ENCODE measurements at regions not wholly inside any gene's neighbourhood (a gene's known extent, or its start where the extent isn't known, plus 50 kb on each side); places are given as distances from the start of the nearest gene placed in this dataset.

- no peaks in the 10 kb centered on the region for H4K20me1 ChIP-seq (ENCODE audit: insufficient read depth)
- POLR2A ChIA-PET: no interaction called here
- H3K27me3 ChIP-seq (ENCODE audit: insufficient read depth): no peaks in the 10 kb centered on the region
- H3F3A ChIP-seq (replicated peaks; ENCODE audit: insufficient read depth): no peaks in the 10 kb centered on the region
- no peaks in the 10 kb centered on the region for H3K4me1 ChIP-seq (ENCODE audit: control insufficient read depth in 1 of 2, insufficient read depth in 2 of 2, low read depth in 1 of 2, low read length in 1 of 2)
- H3K27ac ChIP-seq (ENCODE audit: low read depth in 2 of 2, low read length in 1 of 2): no peak overlapping the region
- H3K4me2 ChIP-seq: no peak overlapping the region
- H2AFZ ChIP-seq (ENCODE audit: low read depth): no peak overlapping the region
- no peaks in the 10 kb centered on the region for H3K79me2 ChIP-seq (ENCODE audit: insufficient read depth)
- CTCF ChIA-PET: no interaction called here
- 24% methylated on average over 1 of the region's 1 CpG for WGBS (ENCODE audit: low lambda C conversion rate)
- H3K9me3 ChIP-seq: no peaks in the 10 kb centered on the region
- no peaks in the 10 kb centered on the region for H3K36me3 ChIP-seq (replicated peaks in 1 of 2; ENCODE audit: control insufficient read depth in 1 of 2, insufficient read depth in 2 of 2, low read length in 1 of 2)
- H3K9me2 ChIP-seq: no peaks in the 10 kb centered on the region
- DNase-seq: no peak
- H3K4me3 ChIP-seq (ENCODE audit: low read depth in 2 of 2, low read length in 1 of 2): no peak overlapping the region
- TF ChIP-seq MAX (IDR thresholded peaks at IDR 0.05; ENCODE audit: low read depth): no peak
- TF ChIP-seq NRF1 (IDR thresholded peaks at IDR 0.05; ENCODE audit: low read depth, low read length): no peak
- TF ChIP-seq USF1 (IDR thresholded peaks at IDR 0.05; ENCODE audit: borderline replicate concordance, low read depth): no peak
- TF ChIP-seq RFX5 (IDR thresholded peaks at IDR 0.05; ENCODE audit: low read length): no peak
- no peak for TF ChIP-seq SMC3 (IDR thresholded peaks at IDR 0.05; ENCODE audit: low read depth, low read length)
- no peak for TF ChIP-seq ZBTB33 (IDR thresholded peaks at IDR 0.05; ENCODE audit: borderline replicate concordance, low read depth)
- no peak for TF ChIP-seq IRF3 (IDR thresholded peaks at IDR 0.05; ENCODE audit: low read depth, low read length)
- no peak for TF ChIP-seq MEF2A (IDR thresholded peaks at IDR 0.05; ENCODE audit: borderline replicate concordance, low read depth)
- TF ChIP-seq TEAD4 (IDR thresholded peaks at IDR 0.05; ENCODE audit: borderline replicate concordance, insufficient read depth): no peak
- TF ChIP-seq GABPA (IDR thresholded peaks at IDR 0.05; ENCODE audit: low read depth): no peak
- TF ChIP-seq RAD21 (IDR thresholded peaks at IDR 0.05; ENCODE audit: low read length): no peak
- no peak for TF ChIP-seq FOXJ3 (CRISPR knock-in tag; IDR thresholded peaks at IDR 0.05)
- no peak for TF ChIP-seq ELF1 (IDR thresholded peaks at IDR 0.05)
- H3K9ac ChIP-seq: no peak overlapping the region
Observed at GRCh38 chr2:192558637-192559036, 363.9 kb upstream of the TMEFF2 start.

- no peak for DNase-seq
- no peaks in the 10 kb centered on the region for H3K27me3 ChIP-seq (ENCODE audit: insufficient read depth)
- 81% methylated on average over 3 of the region's 3 CpGs for WGBS (ENCODE audit: low lambda C conversion rate)
- no peak overlapping the region for H3K27ac ChIP-seq (ENCODE audit: low read depth in 2 of 2, low read length in 1 of 2)
- H2AFZ ChIP-seq (ENCODE audit: low read depth): no peak overlapping the region
- ChIA-PET POLR2A (no interaction called here), CTCF (interaction anchor here (0.6 to 1.4 kb wide), 3 partner anchors 9 to 360 kb away, joined by 3 read pairs; partner anchors contain the start of gene TMEFF2)
- H3K36me3 ChIP-seq (replicated peaks in 1 of 2; ENCODE audit: control insufficient read depth in 1 of 2, insufficient read depth in 2 of 2, low read length in 1 of 2): no peaks in the 10 kb centered on the region
- no peaks in the 10 kb centered on the region for H3K9me3 ChIP-seq
- no peaks in the 10 kb centered on the region for H3K9me2 ChIP-seq
- no peaks in the 10 kb centered on the region for H3K79me2 ChIP-seq (ENCODE audit: insufficient read depth)
- H3K4me3 ChIP-seq (ENCODE audit: low read depth in 2 of 2, low read length in 1 of 2): no peak overlapping the region
- H3F3A ChIP-seq (replicated peaks; ENCODE audit: insufficient read depth): no peaks in the 10 kb centered on the region
- TF ChIP-seq MAX (IDR thresholded peaks at IDR 0.05; ENCODE audit: low read depth): no peak
- TF ChIP-seq GATA2 (CRISPR knock-in tag; IDR thresholded peaks at IDR 0.05): no peak
- TF ChIP-seq RCOR1 (IDR thresholded peaks at IDR 0.05; ENCODE audit: low read length): no peak
- TF ChIP-seq USF1 (IDR thresholded peaks at IDR 0.05; ENCODE audit: borderline replicate concordance, low read depth): no peak
- no peak for TF ChIP-seq MXI1 (IDR thresholded peaks at IDR 0.05; ENCODE audit: low read depth, low read length)
- no peak for TF ChIP-seq CHD2 (IDR thresholded peaks at IDR 0.05; ENCODE audit: low read length, partially characterized antibody)
- TF ChIP-seq RFX5 (IDR thresholded peaks at IDR 0.05; ENCODE audit: low read length): no peak
- no peak for TF ChIP-seq TAF1 (IDR thresholded peaks at IDR 0.05; ENCODE audit: borderline replicate concordance, low read depth, low read length)
- no peak for TF ChIP-seq MEF2A (IDR thresholded peaks at IDR 0.05; ENCODE audit: borderline replicate concordance, low read depth)
- TF ChIP-seq TEAD4 (IDR thresholded peaks at IDR 0.05; ENCODE audit: borderline replicate concordance, insufficient read depth): no peak
- no peak for TF ChIP-seq EZH2phosphoT487 (IDR thresholded peaks at IDR 0.05; ENCODE audit: borderline replicate concordance, low read depth)
- TF ChIP-seq USF2 (IDR thresholded peaks at IDR 0.05; ENCODE audit: borderline replicate concordance, low read depth, low read length): no peak
- TF ChIP-seq EP300 (IDR thresholded peaks at IDR 0.05; ENCODE audit: borderline replicate concordance in 1 of 2, low read depth in 1 of 2, low read length in 1 of 2): no peak
- TF ChIP-seq JUND (IDR thresholded peaks at IDR 0.05): no peak
- no peak for TF ChIP-seq YY1 (IDR thresholded peaks at IDR 0.05; ENCODE audit: low read depth)
- no peak for TF ChIP-seq FOXJ3 (CRISPR knock-in tag; IDR thresholded peaks at IDR 0.05)
- no peak for TF ChIP-seq ELF1 (IDR thresholded peaks at IDR 0.05)
- H3K4me1 ChIP-seq (ENCODE audit: control insufficient read depth in 1 of 2, insufficient read depth in 2 of 2, low read depth in 1 of 2, low read length in 1 of 2): no peaks in the 10 kb centered on the region
- H3K4me2 ChIP-seq: no peak overlapping the region
- no peak overlapping the region for H3K9ac ChIP-seq
- H4K20me1 ChIP-seq (ENCODE audit: insufficient read depth): no peaks in the 10 kb centered on the region
Observed at GRCh38 chr2:192555740-192556139, 361.0 kb upstream of the TMEFF2 start.
